ENCODE measurements at regions not wholly inside any gene's neighbourhood (a gene's known extent, or its start where the extent isn't known, plus 50 kb on each side); places are given as distances from the start of the nearest gene placed in this dataset.

DNA sequence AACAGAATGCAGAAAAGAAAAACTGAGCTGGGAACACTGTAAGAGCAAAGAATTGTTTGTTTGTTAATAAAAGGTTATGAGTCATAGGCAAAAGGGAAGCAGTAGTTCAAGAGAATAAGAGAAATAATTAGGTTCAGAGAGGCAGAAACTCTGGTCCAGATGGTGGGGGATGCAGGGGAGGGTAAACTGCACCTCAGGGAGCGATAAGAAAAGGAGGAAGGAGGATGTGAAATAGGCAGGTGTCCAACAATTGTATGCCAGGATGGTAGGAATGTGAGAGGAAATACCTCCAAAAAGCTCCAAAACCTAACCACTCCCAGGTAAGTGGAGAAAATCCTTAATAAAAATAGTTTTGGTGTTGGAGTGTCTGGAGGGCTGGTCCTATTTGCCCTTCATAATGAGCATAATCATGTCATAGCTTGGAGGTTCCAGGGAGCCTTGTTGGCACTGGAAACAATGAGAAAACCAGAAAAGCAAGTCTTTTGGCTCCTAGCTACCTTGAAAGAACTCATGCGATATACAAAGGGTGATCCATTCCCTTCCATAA, 405.4 kb upstream of the TBL1XR1 start:
- Histone ChIP-seq H3K14ac (ENCODE audit: insufficient read length) (no peak overlapping the region), H3K23me2 (ENCODE audit: low read depth, low read length) (no peaks in the 10 kb centered on the region), H3K23ac (ENCODE audit: insufficient read length) (no peak overlapping the region), H3K27ac (ENCODE audit: low read depth, low read length) (no peak overlapping the region), H3K18ac (ENCODE audit: extremely low read depth, low read length) (no peak overlapping the region), H4K8ac (ENCODE audit: extremely low read depth, insufficient read depth, low read length) (no peak overlapping the region), H2BK120ac (replicated peaks; ENCODE audit: low read depth, low read length) (no peak overlapping the region), H4K91ac (replicated peaks; ENCODE audit: insufficient read length, low read length) (no peak overlapping the region), H2AK5ac (ENCODE audit: low read depth, low read length) (no peak overlapping the region), H4K20me1 (replicated peaks in 1 of 2; ENCODE audit: control insufficient read depth in 1 of 2, insufficient read depth in 2 of 2, low read length in 2 of 2) (no peaks in the 10 kb centered on the region), H3K9ac (replicated peaks in 1 of 4; ENCODE audit: extremely low read depth in 1 of 4, low read depth in 3 of 4, low read length in 3 of 4) (no peak overlapping the region), H3K56ac (replicated peaks; ENCODE audit: insufficient read length, low read depth, low read length) (no peak overlapping the region), H3K4me2 (ENCODE audit: insufficient read depth in 1 of 2, low read depth in 2 of 2, low read length in 2 of 2) (no peak overlapping the region), H3K4me1 (replicated peaks in 1 of 4; ENCODE audit: control insufficient read depth in 3 of 4, insufficient read depth in 4 of 4, low read length in 3 of 4) (peaks cover 0 to 8% (median 6%) of the 10 kb centered on the region in 4 experiments; a peak in 6 of 7 replicates), H3K36me3 (ENCODE audit: control insufficient read depth in 2 of 4, insufficient read depth in 4 of 4, low read length in 3 of 4) (no peaks in the 10 kb centered on the region), H2BK15ac (ENCODE audit: low read length) (no peak overlapping the region), H3K79me1 (ENCODE audit: low read depth, low read length) (no peaks in the 10 kb centered on the region), H2AFZ (ENCODE audit: low read length) (no peak overlapping the region; the same call in 1 of the 2 replicates), H2BK12ac (ENCODE audit: low read depth, low read length) (no peak overlapping the region), H3K79me2 (ENCODE audit: control insufficient read depth in 1 of 2, insufficient read depth in 2 of 2, low read length in 2 of 2) (no peaks in the 10 kb centered on the region), H4K5ac (ENCODE audit: insufficient read length, low read depth, low read length) (no peak overlapping the region), H3K4me3 (ENCODE audit: extremely low read depth in 1 of 4, insufficient read depth in 2 of 4, low read depth in 3 of 4, low read length in 4 of 4) (no peak overlapping the region), H3K4ac (replicated peaks; ENCODE audit: insufficient read length, low read depth, low read length) (no peak overlapping the region), H3K9me3 (ENCODE audit: insufficient read depth in 2 of 2, low read depth in 1 of 2, low read length in 1 of 2) (no peaks in the 10 kb centered on the region), H2BK5ac (ENCODE audit: low read depth, low read length) (no peak overlapping the region), H3K27me3 (replicated peaks in 1 of 4; ENCODE audit: control insufficient read depth in 3 of 4, extremely low read depth in 1 of 4, insufficient read depth in 3 of 4, low read length in 3 of 4) (no peaks in the 10 kb centered on the region), H2BK20ac (ENCODE audit: low read length) (no peak overlapping the region)
- no peak for FAIRE-seq
- POLR2A ChIA-PET (ENCODE audit: partially characterized antibody), result interaction anchor here (0.6 kb wide), 1 partner anchor 533 kb away, joined by 3 read pairs; no protein-coding TSS in a partner anchor
- CTCF ChIA-PET (ENCODE audit: partially characterized antibody), result no interaction called here
- 79% methylated on average over 2 of the region's 2 CpGs; no CpG with 5 or more reads in 1 of the 2 experiments for WGBS, 2 experiments (ENCODE audit: extremely low coverage in 1 of 2, insufficient coverage in 1 of 2, insufficient read length in 1 of 2, insufficient replicate concordance in 2 of 2, low coverage in 1 of 2, low lambda C conversion rate in 2 of 2, missing lambda C conversion rate in 1 of 2)
- TF ChIP-seq RXRA (IDR thresholded peaks at IDR 0.05; ENCODE audit: insufficient read depth, low read depth, low read length), result no peak
- no peak for TF ChIP-seq CEBPB (IDR thresholded peaks at IDR 0.05; ENCODE audit: low read depth, low read length)
- TF ChIP-seq, protein P1, sequence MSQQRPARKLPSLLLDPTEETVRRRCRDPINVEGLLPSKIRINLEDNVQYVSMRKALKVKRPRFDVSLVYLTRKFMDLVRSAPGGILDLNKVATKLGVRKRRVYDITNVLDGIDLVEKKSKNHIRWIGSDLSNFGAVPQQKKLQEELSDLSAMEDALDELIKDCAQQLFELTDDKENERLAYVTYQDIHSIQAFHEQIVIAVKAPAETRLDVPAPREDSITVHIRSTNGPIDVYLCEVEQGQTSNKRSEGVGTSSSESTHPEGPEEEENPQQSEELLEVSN (IDR thresholded peaks at IDR 0.05), result no peak
- TF ChIP-seq GABPA (IDR thresholded peaks at IDR 0.05; ENCODE audit: borderline replicate concordance, insufficient read depth, low read length), result no peak
- TF ChIP-seq FOSL1 (IDR thresholded peaks at IDR 0.05; ENCODE audit: insufficient read depth, low read depth, low read length), result no peak
- no peak for TF ChIP-seq CBX5 (IDR thresholded peaks at IDR 0.05; ENCODE audit: low read depth, low read length)
- no peak for TF ChIP-seq HDAC2 (IDR thresholded peaks at IDR 0.05; ENCODE audit: borderline replicate concordance in 1 of 2, low read depth in 2 of 2, low read length in 2 of 2)
- no peak for TF ChIP-seq TAF7 (optimal IDR thresholded peaks at IDR 0.05; ENCODE audit: borderline replicate concordance, low read depth, low read length)
- TF ChIP-seq EZH2 (IDR thresholded peaks at IDR 0.05; ENCODE audit: low read depth, low read length, severe bottlenecking), result no peak
- TF ChIP-seq SUZ12 (IDR thresholded peaks at IDR 0.05; ENCODE audit: low read length), result no peak
- no peak for TF ChIP-seq TBP (IDR thresholded peaks at IDR 0.05; ENCODE audit: low read depth, low read length)
- no peak for DNase-seq (ENCODE audit: low read depth in 1 of 2, low spot score in 2 of 2)
